ENCODE measurements at regions not wholly inside any gene's neighbourhood (a gene's known extent, or its start where the extent isn't known, plus 50 kb on each side); places are given as distances from the start of the nearest gene placed in this dataset.

DNA sequence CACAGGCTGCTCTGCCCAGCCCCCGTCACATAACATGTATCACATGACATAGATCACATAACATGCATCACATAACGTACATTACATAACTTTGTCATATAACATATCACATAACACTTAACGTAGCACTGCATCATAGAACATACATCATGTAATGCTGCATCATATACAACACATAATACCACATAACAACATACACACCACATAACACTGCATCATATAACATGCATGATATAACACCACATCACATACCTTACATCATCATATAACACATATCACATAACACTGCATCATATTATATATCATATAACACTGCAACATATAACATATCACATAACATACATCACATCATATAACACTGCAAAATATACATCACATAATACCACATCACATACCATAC lies 83.8 kb downstream of the AXIN2 start:
- DNase-seq (ENCODE audit: low spot score) = no peak

DNA sequence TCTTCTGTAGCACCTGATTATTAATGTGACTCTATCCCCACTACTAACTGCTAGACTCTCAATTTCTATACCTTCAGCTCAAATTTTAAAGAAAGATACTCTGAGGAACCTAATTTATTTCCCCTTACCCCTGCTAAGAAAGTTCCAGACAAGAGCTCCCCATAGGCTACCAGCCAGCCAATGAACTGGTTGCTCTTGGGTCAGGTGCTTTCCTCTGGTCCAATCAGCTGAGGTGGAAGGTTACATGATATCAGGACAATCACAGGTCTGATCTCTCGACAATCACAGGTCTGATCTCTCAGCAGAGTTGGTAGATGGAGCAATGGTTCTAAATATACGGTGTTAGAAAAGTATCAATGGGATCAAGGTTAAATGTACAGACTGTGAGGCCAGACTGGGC lies 86.8 kb downstream of the AXIN2 start:
- no peak for DNase-seq (ENCODE audit: low spot score)

DNA sequence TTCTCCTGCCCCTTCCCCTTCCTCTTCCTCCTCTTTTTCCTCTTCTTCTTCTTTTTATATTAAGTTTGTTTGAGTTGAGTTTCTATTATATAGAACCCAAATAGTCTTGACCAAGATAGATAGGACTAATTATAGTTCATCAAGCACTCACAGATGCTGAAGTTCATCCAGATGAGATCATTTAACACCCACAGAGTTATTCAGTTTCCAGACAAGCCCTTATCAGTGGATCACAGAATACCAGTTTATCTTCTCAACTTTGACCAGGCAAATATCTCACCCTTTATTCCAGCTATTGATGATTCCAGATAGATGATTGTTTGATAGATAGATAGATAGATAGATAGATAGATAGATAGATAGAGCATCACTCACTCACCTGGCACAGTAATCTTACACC lies 87.5 kb downstream of the AXIN2 start:
- no peak for DNase-seq (ENCODE audit: low spot score)

DNA sequence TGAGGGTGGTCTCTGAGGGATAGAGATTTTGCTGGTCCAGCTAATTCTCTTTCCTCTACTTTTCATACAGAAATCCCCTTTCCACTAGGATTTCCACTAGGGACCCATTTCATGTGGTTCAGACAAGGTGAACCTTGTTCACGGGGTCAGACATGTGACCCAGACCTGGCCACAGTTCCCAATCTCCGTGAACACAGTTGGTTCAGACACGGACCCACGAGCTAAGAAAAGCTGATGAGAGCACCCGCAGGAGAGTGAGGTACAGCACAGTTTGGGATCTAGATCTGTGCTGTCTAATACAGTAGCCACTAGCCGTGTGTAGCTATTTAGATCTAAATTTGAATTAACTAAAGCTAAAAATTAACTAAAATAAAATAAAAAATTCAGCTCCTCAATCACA lies 88.1 kb downstream of the AXIN2 start:
- DNase-seq (ENCODE audit: low spot score) = no peak

DNA sequence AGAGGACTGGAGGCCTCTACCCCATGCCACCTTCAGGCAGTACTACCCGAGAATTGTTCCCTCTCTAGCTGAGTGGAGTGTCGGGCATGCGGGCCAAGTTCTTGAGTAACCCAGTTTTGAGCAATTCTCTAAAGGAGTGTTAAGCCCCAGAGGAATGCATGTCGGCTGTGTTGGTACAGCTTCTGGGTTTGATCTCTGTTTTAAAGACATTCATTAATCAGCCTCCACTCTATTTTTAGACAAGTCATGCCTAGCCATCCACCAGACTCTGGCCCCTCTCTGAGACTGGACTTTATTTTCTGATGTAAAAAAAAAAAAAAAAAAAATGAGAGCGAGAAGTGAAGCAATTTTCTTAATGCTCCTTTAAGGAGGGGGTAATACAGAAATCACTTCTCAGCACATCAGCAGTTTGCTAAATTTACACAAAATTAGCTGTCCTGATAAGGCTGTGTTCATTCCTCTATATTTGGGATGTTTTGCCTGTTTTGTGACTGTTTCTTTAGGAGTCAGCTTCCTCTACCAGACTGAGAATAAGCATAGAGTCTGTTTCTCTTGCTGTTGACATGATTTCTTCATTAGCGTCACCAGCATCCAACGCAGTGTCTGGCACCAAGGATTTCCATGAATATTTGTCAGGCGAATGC lies 88.7 kb downstream of the AXIN2 start:
- no peak for DNase-seq (ENCODE audit: low spot score)

DNA sequence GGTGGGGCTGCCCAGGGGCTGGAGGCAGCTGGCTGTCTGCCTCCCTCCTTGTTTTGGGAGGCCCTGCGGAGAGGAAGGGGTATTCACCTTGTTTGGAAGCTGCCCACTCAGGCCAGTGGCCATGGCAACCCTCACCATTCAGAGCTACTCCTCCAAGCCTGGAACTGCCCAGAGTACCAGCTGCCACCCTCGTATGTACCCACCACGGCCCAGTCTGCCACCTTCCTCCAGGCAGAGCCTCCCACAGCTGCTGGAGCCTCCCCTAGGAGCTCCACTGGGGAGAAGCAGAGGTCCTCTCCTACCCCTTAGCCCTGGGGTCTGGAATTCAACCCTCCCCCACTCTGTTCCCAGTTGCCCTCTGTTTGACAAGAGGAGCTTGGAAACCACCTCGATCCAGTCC lies 90.7 kb downstream of the AXIN2 start:
- no peak for DNase-seq (ENCODE audit: low spot score)

DNA sequence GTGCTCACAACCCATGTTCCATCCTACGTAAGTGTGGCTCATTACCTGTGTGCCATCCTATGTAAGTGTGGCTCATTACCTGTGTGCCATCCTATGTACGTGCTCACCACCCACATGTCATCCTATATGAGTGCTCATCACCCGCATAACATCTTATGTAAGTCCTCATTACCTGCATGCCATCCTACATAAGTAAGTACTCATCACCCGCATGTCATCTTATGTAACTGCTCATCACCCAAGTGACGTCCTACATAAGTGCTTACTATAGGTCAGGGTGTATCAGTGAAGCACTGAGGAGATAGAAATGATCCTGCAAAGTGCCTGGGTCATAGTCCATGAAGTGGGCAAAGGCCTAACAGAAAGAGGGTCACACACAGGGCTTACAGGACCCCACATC lies 93.1 kb downstream of the AXIN2 start:
- DNase-seq (ENCODE audit: low spot score) = no peak

DNA sequence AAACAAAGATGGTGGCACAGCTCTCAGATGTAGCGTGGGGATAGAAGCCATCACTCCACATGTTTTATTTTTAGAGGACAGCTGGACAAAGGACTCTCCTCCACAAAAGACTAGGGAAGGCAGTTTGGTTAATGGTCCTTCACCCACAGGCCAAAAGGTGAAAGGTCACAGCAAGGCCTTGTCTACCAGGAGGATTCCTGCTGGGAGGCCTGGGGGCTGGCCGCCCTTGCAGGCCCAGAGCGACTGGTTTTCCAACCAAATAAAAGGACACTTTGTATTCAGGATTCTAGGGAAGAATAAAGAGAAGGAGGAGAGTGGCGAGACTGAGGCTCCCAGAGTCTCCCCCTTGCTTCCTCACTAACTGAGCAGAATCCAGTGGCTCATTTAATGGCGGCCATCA lies 94.3 kb downstream of the AXIN2 start:
- DNase-seq (ENCODE audit: low spot score) = no peak

DNA sequence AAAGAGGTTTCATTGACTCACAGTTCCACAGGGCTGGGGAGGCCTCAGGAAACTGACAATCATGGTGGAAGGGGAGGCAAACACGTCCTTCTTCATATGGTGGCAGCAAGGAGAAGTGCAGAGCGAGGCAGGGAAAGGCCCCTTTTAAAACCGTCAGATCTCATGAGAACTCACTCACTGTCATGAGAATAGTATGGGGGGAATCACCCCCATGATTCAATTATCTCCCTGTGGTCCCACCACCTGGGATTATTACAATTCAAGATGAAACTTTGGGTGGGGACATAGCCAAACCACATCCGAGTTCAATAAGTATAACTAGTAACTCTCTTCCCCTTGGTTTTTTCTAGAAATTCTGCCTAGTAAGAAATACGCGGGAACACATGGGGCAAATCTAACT lies 94.9 kb downstream of the AXIN2 start:
- no peak for DNase-seq (ENCODE audit: low spot score)

DNA sequence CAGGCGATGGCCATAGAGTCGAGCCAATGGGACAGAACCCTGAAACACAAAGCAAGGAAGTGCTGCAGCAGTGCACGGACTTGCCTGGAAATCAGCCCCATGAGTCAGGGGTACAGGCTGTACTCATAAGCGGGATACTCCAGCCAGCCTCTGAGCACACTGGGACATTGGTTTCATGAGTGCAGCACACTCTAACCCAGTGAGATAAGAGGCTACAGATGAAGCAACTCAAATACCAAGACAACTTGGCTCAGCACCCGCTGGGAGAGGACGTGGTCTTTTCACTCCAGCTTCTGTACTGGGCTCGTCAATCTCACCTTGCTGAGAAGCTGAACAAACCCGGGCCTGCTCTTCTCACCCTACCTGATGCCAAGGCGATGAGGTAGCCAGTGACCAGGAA lies 98.2 kb downstream of the AXIN2 start:
- DNase-seq (ENCODE audit: low spot score) = no peak

DNA sequence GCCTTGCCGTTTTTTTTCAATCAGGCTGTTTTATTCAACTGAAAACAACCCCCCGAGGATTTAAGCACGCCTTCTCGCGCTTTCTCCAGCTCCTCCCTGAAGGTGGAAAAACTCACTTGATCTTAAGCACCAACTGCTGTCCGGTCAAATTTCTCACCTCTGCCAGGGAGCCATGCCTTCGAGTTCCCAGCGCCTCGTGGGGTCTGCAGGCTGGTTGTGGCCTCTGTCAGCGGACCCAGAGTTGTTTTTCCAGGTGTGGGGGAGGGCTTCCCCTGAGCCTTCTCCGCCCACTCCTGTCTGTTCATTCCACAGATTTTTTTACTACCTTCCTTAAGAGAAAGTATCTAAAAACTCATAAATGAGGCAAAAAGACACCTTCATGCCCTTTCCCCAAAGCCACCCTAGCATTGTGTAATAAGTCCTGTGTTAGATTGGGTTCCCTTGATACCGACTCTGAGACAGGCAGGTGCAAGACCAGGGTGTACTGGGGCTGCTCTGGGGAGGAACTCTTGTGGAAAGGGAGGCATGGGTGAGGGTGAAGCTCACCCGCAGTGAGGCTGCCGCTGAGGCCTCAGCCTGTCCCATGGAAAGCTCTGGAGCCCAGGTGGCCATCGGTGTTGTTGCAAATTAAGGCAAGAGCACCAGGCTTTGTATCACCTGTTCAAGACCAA lies 101.6 kb downstream of the AXIN2 start:
- DNase-seq (ENCODE audit: low spot score) = no peak

DNA sequence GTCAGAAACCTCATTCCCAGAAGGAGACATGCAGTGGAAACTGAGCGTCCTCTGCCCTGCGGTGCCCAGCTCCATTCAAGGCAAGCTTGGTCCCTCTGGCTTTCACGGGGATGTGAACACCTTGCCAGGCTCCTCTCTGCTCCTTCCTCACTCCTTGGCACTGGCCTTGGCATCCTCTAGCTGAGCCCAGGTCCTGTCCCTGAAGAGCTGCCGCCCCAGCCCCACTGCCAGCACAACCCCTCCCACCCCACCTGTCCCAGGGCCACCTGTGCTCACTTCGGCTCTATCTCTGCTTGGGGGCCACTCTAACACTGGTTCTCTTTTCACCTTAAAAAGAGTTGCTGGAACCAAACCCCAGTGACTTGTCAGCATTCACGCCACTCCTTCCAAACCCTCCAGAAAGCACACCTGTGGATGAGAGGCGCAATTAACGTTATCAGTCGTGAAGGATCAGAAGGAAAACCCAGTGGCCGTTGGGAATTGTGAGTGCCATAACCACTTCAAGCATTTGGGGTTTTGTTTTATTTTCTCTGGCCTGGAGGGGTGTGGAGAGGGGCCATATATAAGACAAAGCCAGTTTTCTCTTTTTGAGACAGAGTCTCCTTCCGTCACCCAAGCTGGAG lies 103.7 kb downstream of the AXIN2 start:
- no peak for DNase-seq (ENCODE audit: low spot score)

DNA sequence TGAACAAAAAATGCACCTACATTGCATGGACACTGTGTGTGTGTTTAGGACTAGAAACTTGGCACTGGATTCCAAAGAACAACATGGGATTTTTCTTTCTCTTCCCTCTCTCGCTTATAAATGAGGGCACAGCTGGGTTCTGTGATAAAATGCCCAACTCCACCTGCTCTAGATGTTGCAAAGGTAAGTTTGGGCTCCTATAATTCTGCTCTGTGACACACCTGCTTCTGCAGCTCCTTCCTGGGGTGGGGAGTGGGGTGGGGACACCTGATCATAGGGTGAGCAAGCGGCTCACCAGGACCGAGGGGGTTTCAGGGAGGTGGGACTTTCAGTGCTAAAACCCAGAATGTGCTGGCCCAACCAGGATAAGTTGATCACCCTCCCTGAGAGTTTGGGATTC lies 104.3 kb downstream of the AXIN2 start:
- DNase-seq (ENCODE audit: low spot score) = no peak

DNA sequence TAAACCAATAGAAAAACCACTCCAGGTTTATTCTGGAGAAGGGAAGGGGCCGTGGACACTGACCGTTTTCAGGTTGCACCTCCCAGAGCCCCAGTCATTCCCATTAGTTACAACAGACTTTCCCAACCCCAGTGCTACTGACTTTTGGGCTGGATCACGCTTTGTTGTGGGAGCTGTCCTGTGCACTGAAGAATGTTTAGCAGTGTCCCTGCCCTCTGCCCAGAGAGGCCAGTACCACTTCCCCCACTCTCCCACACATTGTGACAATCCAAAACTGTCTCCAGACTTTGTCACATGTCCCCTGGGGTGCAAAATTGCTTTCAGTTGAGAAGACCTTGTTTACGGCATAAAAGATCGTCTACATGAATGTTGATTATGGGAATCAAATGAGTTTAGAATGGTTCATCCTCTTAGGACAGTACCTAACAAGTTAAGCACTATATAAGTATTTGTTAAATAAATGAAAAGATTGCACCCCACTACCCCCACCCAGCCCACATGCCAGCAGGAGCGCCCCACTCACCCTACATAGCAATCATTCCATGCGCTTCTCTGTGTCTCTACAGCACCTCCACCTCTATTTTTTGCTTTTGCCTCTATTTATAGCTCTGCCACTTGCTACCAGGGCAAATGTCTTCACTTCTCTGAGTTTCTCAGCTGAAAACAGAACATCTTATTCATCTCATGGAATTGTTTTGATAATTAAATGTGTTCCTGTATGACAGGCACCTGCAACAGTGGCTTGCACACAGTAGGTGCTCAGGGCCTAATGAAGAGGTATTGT lies 104.9 kb downstream of the AXIN2 start:
- DNase-seq (ENCODE audit: low spot score) = no peak

DNA sequence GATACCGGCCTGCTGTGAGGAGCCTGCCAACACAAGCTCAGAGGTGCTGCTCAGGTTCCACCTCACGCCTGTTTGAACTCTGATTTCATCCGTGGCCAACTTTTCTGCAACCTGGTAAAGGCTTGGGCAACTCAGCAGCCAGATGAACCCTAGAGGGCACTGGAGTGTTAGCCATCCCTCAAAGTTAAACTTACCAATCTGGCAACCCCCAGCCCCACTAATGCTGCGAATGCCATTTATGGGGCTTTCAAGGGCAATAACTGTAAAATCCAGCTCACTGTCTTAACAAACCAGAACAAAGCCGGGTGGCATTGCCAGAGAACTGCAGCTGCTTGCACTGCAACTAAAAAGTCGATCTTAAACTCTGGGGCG lies 105.5 kb downstream of the AXIN2 start:
- no peak for DNase-seq (ENCODE audit: low spot score)

DNA sequence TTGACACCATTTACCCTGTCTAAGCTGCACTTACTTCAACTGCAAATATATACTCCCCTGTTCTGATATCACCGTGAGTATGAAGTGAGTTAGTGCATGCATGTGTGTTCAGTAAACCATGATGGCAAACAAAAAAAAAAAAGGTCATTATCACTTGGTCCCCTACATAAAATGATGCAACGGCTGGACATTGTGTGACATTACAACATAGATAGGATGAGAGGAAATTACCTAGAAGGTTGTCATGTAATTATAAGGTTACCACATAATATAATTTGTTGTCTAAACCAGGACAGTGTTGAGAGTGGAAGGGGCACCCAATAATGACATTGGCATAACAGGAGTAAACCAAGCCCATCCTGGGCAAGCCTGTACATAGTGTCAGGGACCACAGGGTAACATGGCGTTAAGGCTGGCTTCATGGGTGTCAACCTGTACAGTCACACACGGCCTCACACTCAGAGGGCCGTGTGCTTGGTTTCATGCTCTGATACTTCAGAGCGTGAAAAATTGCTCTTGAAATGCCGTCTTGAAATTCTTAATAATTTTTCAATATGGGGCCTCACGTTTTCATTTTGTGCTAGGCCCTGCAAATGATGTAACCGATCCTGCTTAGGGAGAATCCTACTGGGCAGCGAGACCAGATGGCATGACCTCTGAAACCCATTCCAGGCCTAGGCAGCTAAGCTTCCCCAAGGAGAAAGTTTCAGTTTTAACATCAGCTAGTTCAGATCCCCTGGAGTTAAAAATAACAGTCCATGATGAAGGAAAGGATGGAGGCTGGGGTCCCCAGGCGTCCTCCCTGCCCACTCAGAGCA lies 106.1 kb downstream of the AXIN2 start:
- DNase-seq (ENCODE audit: low spot score) = no peak

DNA sequence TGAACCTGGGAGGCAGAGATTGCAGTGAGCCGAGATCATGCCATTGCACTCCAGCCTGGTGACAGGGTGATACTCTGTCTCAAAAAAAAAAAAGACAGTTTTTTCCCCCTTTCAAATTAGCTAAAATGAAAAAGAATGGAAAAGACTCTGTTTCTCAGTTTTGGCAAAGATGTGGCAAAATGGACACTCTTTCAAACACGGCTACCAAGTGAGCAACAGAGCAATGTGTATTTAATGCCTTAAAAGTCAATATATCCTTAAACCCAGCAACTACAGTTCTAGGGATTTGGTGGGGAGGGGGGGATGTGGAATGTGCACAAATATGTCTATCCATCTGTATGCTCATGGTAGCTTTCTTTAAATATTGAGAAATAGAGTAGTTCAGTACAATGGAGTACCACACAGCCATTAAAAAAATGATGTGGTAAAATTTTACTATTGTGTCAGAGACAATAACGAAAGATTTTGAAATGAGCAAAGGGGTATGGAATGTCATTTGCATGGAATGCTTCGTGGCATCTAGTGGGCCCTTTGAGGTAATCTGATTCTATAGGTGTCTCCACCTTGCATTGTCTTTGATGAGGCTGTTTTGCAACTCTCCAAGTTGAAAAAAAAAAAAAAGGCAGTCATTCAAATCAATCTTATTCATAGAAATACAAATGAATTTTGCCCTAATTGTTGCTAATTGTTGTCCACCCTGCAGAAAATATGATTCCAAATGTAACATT lies 108.1 kb downstream of the AXIN2 start:
- no peak for DNase-seq (ENCODE audit: low spot score)

DNA sequence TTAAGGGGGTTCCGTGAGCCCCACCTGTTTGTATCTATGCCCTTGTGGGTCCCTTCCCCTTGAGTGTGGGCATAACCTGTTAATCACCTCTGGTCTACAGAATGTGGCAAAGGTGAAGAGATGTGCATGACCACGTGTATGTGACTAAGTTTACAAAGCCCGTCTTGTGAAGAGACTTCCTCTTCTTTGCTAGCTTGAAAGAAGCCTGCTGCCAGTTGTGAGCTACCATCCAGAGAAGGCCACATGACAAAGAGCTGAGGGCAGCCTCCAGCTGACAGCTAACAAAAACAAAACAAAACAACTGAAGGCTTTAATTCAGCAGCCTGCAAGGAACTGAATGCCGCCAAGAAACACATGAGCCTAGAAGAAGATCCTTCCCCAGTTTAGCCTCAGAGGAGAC lies 112.0 kb downstream of the AXIN2 start:
- no peak for DNase-seq (ENCODE audit: low spot score)

DNA sequence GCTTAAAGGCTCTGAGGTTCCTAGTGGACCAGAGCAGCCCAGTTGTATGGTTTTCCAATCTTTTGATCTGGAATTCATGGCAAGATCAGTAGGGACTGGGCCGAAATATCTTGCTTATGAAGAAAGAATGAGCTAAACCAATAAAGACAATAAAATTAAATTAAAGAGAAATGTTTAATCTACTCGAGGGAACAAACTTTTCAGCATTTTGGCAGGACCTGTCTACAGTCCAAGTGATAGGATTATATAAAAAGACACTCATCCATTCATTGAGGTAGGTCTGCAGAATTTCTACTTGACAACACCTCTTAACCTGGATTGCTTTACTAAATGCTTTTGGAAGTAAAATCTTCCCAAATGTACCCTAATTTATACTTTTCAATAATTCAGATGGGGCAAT lies 113.6 kb downstream of the AXIN2 start:
- no peak for DNase-seq (ENCODE audit: low spot score)

DNA sequence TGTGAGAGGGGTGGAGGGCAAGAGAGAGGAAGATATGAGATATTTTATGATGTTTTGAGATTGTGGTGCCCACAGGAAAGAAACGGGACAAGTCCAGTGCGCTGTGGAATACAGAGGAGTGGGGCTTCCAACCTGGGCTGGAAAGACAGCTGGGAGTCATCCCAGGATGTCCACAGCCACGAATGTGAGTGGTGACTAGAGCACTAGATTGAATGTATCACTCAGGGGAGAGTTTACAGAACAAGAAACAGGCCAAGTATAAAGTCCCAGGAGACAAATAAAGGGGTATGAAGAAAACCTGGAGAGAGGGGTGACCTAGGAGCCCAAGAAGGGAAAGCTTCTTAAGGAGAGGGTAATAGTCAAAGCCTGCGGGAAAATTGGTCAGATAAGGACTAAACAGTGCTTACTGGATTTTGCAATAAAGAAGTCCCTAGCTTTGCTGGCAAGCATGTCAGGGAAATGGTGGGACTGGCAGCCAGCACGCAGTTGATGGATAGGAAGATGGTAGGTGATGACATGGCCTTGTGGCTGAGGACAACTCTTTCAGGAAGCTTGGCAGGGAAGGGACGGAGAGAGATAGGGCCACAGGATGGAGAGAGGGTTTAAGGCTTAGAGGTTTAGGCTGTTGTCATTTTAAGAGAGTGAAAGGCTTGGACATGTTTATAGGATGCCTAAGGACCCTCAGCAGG lies 114.5 kb downstream of the AXIN2 start:
- no peak for DNase-seq (ENCODE audit: low spot score)

DNA sequence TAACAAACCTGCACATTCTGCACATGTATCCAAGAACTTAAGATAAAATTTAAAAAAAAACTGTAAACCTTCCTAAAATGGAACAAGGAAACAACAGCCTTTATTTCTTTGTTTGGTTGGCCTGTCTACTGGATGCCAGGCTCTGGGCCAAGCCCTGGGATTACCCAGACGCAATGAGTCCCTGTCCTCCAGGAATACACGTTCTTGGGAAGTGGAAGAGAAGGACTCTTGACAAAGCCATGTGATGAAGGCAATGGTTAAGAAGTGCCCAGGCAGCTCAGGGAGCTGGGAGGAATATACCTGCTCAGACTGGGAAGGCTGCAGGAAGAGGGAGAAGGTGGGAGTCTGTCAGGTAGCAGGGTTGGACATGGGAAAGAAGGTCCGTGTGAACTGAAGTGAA lies 115.4 kb downstream of the AXIN2 start:
- DNase-seq (ENCODE audit: low spot score) = no peak

Data from A172 (cell line).